ENCODE measurements at regions not wholly inside any gene's neighbourhood (a gene's known extent, or its start where the extent isn't known, plus 50 kb on each side); places are given as distances from the start of the nearest gene placed in this dataset.

DNA sequence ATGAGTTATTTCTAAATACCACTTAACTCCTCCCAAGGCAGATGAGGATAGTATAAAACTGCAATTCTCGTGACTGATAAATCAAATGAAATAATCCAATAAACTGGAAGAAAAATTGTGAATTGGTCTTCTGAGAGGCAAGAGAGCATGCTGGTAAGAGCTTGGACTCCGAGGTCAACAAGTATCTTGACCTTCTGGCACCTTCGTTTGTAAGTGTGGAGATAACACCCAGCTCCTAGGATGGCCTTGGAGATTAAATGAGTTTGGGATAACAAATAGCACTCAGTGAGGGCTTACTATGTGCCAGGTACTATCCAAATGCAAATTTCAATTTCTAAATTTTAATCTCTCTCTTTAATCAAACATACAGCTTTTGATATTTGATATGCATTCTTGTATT lies 866.3 kb upstream of the WWC1 start:
- dilution Hi-C loops (cut with MboI; ENCODE audit: extremely low pct_ligation_motif_present, low sequenced_read_pairs), result no loop called here
- no TSS peak for BruUV-seq (replicated peaks)
- Histone ChIP-seq H3K79me2 (ENCODE audit: control insufficient read depth, insufficient read depth, low read length) (no peaks in the 10 kb centered on the region), H3K27ac (ENCODE audit: insufficient read depth, low read depth, low read length) (no peak overlapping the region), H3K4me1 (ENCODE audit: control insufficient read depth, extremely low read depth, insufficient read depth, low read length) (no peaks in the 10 kb centered on the region), H2AFZ (ENCODE audit: low read depth, low read length) (no peak overlapping the region), H3K27me3 (ENCODE audit: control insufficient read depth in 2 of 2, insufficient read depth in 2 of 2, low read length in 2 of 2) (no peaks in the 10 kb centered on the region), H3K4me3 (replicated peaks in 1 of 3; ENCODE audit: insufficient read depth in 1 of 3, low read depth in 1 of 3, low read length in 3 of 3) (no peak overlapping the region), H4K20me1 (replicated peaks; ENCODE audit: control insufficient read depth, extremely low read depth, insufficient read depth, low read length) (no peaks in the 10 kb centered on the region), H3K9me1 (replicated peaks; ENCODE audit: control insufficient read depth, extremely low read depth, insufficient read depth, low read length) (no peaks in the 10 kb centered on the region), H3K9me3 (replicated peaks; ENCODE audit: control insufficient read depth, insufficient read depth, low read length) (peaks cover 2% of the 10 kb centered on the region), H3K36me3 (ENCODE audit: control insufficient read depth in 2 of 2, extremely low read depth in 1 of 2, insufficient read depth in 2 of 2, low read length in 2 of 2) (no peaks in the 10 kb centered on the region), H3K9ac (replicated peaks; ENCODE audit: extremely low read depth, insufficient read depth, low read length) (no peak overlapping the region), H3K4me2 (ENCODE audit: insufficient read depth, low read length) (no peak overlapping the region)
- POLR2A ChIA-PET, result no interaction called here
- no peak for FAIRE-seq
- CTCF ChIA-PET, result no interaction called here
- no peak for TF ChIP-seq MYC (IDR thresholded peaks at IDR 0.05; ENCODE audit: low read depth, low read length)
- no peak for TF ChIP-seq FOS (IDR thresholded peaks at IDR 0.05; ENCODE audit: borderline replicate concordance, insufficient read depth, low read length)
- TF ChIP-seq, protein P1, sequence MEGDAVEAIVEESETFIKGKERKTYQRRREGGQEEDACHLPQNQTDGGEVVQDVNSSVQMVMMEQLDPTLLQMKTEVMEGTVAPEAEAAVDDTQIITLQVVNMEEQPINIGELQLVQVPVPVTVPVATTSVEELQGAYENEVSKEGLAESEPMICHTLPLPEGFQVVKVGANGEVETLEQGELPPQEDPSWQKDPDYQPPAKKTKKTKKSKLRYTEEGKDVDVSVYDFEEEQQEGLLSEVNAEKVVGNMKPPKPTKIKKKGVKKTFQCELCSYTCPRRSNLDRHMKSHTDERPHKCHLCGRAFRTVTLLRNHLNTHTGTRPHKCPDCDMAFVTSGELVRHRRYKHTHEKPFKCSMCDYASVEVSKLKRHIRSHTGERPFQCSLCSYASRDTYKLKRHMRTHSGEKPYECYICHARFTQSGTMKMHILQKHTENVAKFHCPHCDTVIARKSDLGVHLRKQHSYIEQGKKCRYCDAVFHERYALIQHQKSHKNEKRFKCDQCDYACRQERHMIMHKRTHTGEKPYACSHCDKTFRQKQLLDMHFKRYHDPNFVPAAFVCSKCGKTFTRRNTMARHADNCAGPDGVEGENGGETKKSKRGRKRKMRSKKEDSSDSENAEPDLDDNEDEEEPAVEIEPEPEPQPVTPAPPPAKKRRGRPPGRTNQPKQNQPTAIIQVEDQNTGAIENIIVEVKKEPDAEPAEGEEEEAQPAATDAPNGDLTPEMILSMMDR (IDR thresholded peaks at IDR 0.05; ENCODE audit: extremely low read depth in 1 of 2, insufficient read depth in 1 of 2, low read depth in 1 of 2, low read length in 2 of 2), result no peak
- no peak for TF ChIP-seq EZH2 (IDR thresholded peaks at IDR 0.05; ENCODE audit: borderline replicate concordance, low read depth, low read length, severe bottlenecking)
- TF ChIP-seq POLR2AphosphoS5 (IDR thresholded peaks at IDR 0.05; ENCODE audit: insufficient read depth, low read depth, low read length), result no peak
- no peak for TF ChIP-seq POLR2A (IDR thresholded peaks at IDR 0.05; ENCODE audit: low read depth, low read length)
- no peak for TF ChIP-seq JUN (IDR thresholded peaks at IDR 0.05; ENCODE audit: borderline replicate concordance, insufficient read depth, insufficient read length, low read depth)
- no peak for TF ChIP-seq GATA2 (IDR thresholded peaks at IDR 0.05; ENCODE audit: insufficient read depth, insufficient read length, low read depth, low read length)
- TF ChIP-seq, protein P2, sequence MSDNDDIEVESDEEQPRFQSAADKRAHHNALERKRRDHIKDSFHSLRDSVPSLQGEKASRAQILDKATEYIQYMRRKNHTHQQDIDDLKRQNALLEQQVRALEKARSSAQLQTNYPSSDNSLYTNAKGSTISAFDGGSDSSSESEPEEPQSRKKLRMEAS (IDR thresholded peaks at IDR 0.05; ENCODE audit: insufficient read depth, insufficient read length), result no peak
- no peak for DNase-seq (ENCODE audit: low read depth, low spot score)
- intact Hi-C loops (cut with micrococcal nuclease), result no loop called here

All from endothelial cell of umbilical vein (primary cell).